B cell (primary cell): ENCODE measurements at regions not wholly inside any gene's neighbourhood (a gene's known extent, or its start where the extent isn't known, plus 50 kb on each side); places are given as distances from the start of the nearest gene placed in this dataset.

Experiments used
- ATAC-seq: fragments of 200-7000 bp; cut with Tn5 transposase; one replicate; pipeline ENCODE4 v1.10.0; 2021; ENCODE audit warnings: low read depth, mild to moderate bottlenecking, moderate number of reproducible peaks, moderate library complexity
- CTCF ChIA-PET: fragments of 350-600 bp; sonication (Branson Sonifier 250); formaldehyde crosslinking; loops from one replicate; lab custom pipeline; 2021; ENCODE audit warnings: antibody characterized with exemption, inconsistent platforms; lab: Charles Lee
- POLR2A ChIA-PET: fragments of 350-600 bp; sonication (Branson Sonifier 250); formaldehyde crosslinking; loops from one replicate; lab custom pipeline; 2021; ENCODE audit warnings: antibody characterized with exemption; lab: Charles Lee
- DNase-seq: peaks from one replicate; pipeline ENCODE4 v3.0.0; 2013
- H2AFZ ChIP-seq: 2 replicates; pipeline ENCODE4 v1.6.1; 2012; ENCODE audit warnings: mild to moderate bottlenecking, low read depth, low read length; ENCODE audit not compliant: insufficient read depth, poor library complexity, severe bottlenecking
- H3K27ac ChIP-seq, 2 donors: 1 replicate in 1 of 2; 2 replicates in 1 of 2; pipeline ENCODE4 v1.5.1; 2012 to 2013; ENCODE audit warnings: low read length in 2 of 2, mild to moderate bottlenecking in 2 of 2, moderate library complexity in 1 of 2
- H3K27me3 ChIP-seq, 4 experiments: fragments of 200-600 bp in 1 of 4; sonication (generic) in 1 of 4; replicated peaks in 1 of 4; 1 replicate in 2 of 4; 2 replicates in 2 of 4; pipeline versions ENCODE4 v1.6.1 to v1.7.0; 2013 to 2016; ENCODE audit warnings: low read length in 3 of 4, mild to moderate bottlenecking in 2 of 4, mixed read lengths in 1 of 4, moderate library complexity in 1 of 4; ENCODE audit not compliant: insufficient read depth in 4 of 4, control insufficient read depth in 3 of 4; ENCODE audit errors: control extremely low read depth in 1 of 4
- H3K36me3 ChIP-seq, 2 experiments: replicated peaks in 1 of 2; 1 replicate in 1 of 2; 2 replicates in 1 of 2; pipeline versions ENCODE4 v1.6.1 to v1.7.1; 2013; ENCODE audit warnings: low read length in 1 of 2; ENCODE audit not compliant: insufficient read depth in 2 of 2, control insufficient read depth in 1 of 2; ENCODE audit errors: control extremely low read depth in 1 of 2, extremely low read depth in 1 of 2
- H3K4me1 ChIP-seq, 2 donors: fragments of 200-600 bp in 1 of 2; sonication (generic) in 1 of 2; 1 replicate in 1 of 2; 2 replicates in 1 of 2; pipeline versions ENCODE4 v1.5.1 to v1.6.1; 2013 to 2017; ENCODE audit warnings: low read length in 2 of 2; ENCODE audit not compliant: control insufficient read depth in 2 of 2, insufficient read depth in 2 of 2
- H3K4me2 ChIP-seq: replicated peaks from 2 replicates; pipeline ENCODE3; 2012; ENCODE audit warnings: mild to moderate bottlenecking, low read depth, low read length; ENCODE audit not compliant: poor library complexity, severe bottlenecking
- H3K4me3 ChIP-seq, 5 experiments: fragments of 200-600 bp in 1 of 5; sonication (generic) in 1 of 5; 1 replicate in 3 of 5; 2 replicates in 2 of 5; pipeline versions ENCODE4 v1.5.1 to v1.7.0; 2011 to 2016; ENCODE audit warnings: low read length in 4 of 5, mild to moderate bottlenecking in 4 of 5, low read depth in 2 of 5, control low read depth in 1 of 5, moderate library complexity in 1 of 5; ENCODE audit not compliant: insufficient read depth in 1 of 5; ENCODE audit errors: control extremely low read depth in 1 of 5, extremely low read depth in 1 of 5
- H3K79me2 ChIP-seq: fragments of 200-600 bp; sonication (generic); one replicate; pipeline ENCODE4 v1.6.0; 2016; ENCODE audit warnings: low read length; ENCODE audit not compliant: control insufficient read depth, insufficient read depth
- H3K9ac ChIP-seq: fragments of 200-600 bp; sonication (generic); 2 replicates; pipeline ENCODE4 v1.6.1; 2017; ENCODE audit warnings: mild to moderate bottlenecking, low read length, moderate library complexity
- H3K9me3 ChIP-seq, 3 donors: one replicate each; pipeline versions ENCODE4 v1.6.1 to v1.7.1; 2013; ENCODE audit warnings: low read length in 2 of 3; ENCODE audit not compliant: control insufficient read depth in 2 of 3, insufficient read depth in 1 of 3; ENCODE audit errors: control extremely low read depth in 1 of 3
- H4K20me1 ChIP-seq: 2 replicates; pipeline ENCODE4 v1.6.0; 2012; ENCODE audit warnings: mild to moderate bottlenecking, low read length; ENCODE audit not compliant: insufficient read depth, control insufficient read depth, poor library complexity, severe bottlenecking
- H3K27ac Mint-ChIP-seq: one replicate; pipeline ENCODE4 v1.8.0; 2021; ENCODE audit warnings: mixed read lengths
- H3K27me3 Mint-ChIP-seq: one replicate; pipeline ENCODE4 v1.8.0; 2021; ENCODE audit warnings: mixed read lengths
- H3K4me1 Mint-ChIP-seq: one replicate; pipeline ENCODE4 v1.8.0; 2021; ENCODE audit warnings: mixed read lengths
- H3K4me3 Mint-ChIP-seq: one replicate; pipeline ENCODE4 v1.8.0; 2021; ENCODE audit warnings: mixed read lengths
- H3K9me3 Mint-ChIP-seq: one replicate; pipeline ENCODE4 v1.8.0; 2022; ENCODE audit warnings: mixed read lengths; ENCODE audit not compliant: insufficient read depth
- EZH2 ChIP-seq: IDR thresholded peaks from 2 replicates; pipeline ENCODE4 v1.6.1; 2012; ENCODE audit warnings: borderline replicate concordance, low read depth, mild to moderate bottlenecking, moderate library complexity, low read length; ENCODE audit not compliant: insufficient read depth, poor library complexity, severe bottlenecking
- WGBS: methylation state at CpG from one replicate; pipeline ENCODE4 v1.1.5; 2013; ENCODE audit warnings: missing lambda C conversion rate; ENCODE audit not compliant: insufficient coverage; 5-methylcytosine and 5-hydroxymethylcytosine counted together
- intact Hi-C: fragments of 100-400 bp; cut with micrococcal nuclease; formaldehyde crosslinking; loops from one replicate; pipeline ENCODE4 v1.10.0; 2022
- TF ChIP-seq, protein P1 (sequence below): fragments of 200-600 bp; IDR thresholded peaks from one replicate; pipeline ENCODE4 v1.8.0; 2022; ENCODE audit warnings: antibody characterized with exemption, mild to moderate bottlenecking

DNA sequence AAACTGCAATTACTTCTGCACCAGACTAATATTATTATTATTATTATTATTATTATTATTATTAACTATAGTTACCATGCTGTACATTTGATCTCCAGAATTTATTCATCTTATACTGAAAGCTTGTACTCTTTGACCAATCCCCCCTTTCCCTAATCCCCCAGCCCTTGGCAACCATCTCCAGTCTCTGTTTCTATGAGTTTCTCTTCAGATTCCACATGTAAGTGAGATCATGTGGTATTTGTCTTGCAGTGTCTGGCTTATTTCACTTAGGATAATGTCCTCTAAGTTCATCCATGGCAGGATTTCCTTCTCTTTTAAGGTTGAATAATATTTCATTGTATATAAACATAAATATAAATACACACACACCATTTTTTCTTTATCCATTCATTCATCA is 287.0 kb upstream of the DAB2 start:
- Mint-ChIP-seq H3K9me3 (no peaks in the 10 kb centered on the region), H3K27ac (no peak overlapping the region), H3K4me1 (no peaks in the 10 kb centered on the region), H3K27me3 (peaks cover 3% of the 10 kb centered on the region), H3K4me3 (no peak overlapping the region)
- H3K4me1 ChIP-seq, result no peaks in the 10 kb centered on the region
- H3K27ac ChIP-seq, result no peak overlapping the region
- CTCF ChIA-PET, result interaction anchor here (0.6 to 6.3 kb wide), 2 partner anchors 1024 to 1174 kb away, joined by 3 to 54 read pairs; no protein-coding TSS in a partner anchor
- no peaks in the 10 kb centered on the region for H3K9me3 ChIP-seq
- TF ChIP-seq EZH2, result no peak
- TF ChIP-seq, protein P1, sequence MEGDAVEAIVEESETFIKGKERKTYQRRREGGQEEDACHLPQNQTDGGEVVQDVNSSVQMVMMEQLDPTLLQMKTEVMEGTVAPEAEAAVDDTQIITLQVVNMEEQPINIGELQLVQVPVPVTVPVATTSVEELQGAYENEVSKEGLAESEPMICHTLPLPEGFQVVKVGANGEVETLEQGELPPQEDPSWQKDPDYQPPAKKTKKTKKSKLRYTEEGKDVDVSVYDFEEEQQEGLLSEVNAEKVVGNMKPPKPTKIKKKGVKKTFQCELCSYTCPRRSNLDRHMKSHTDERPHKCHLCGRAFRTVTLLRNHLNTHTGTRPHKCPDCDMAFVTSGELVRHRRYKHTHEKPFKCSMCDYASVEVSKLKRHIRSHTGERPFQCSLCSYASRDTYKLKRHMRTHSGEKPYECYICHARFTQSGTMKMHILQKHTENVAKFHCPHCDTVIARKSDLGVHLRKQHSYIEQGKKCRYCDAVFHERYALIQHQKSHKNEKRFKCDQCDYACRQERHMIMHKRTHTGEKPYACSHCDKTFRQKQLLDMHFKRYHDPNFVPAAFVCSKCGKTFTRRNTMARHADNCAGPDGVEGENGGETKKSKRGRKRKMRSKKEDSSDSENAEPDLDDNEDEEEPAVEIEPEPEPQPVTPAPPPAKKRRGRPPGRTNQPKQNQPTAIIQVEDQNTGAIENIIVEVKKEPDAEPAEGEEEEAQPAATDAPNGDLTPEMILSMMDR, result no peak
- H3K36me3 ChIP-seq, result no peaks in the 10 kb centered on the region
- no peak overlapping the region for H3K4me2 ChIP-seq
- no peak for ATAC-seq
- no peaks in the 10 kb centered on the region for H4K20me1 ChIP-seq
- POLR2A ChIA-PET, result no interaction called here
- H3K4me3 ChIP-seq, result no peak overlapping the region
- peaks cover 0 to 3% (median 0%) of the 10 kb centered on the region in 4 experiments for H3K27me3 ChIP-seq
- H3K9ac ChIP-seq, result no peak overlapping the region
- intact Hi-C loops, result no loop called here
- no peak overlapping the region for H2AFZ ChIP-seq
- no peak for DNase-seq
- H3K79me2 ChIP-seq, result no peaks in the 10 kb centered on the region

DNA sequence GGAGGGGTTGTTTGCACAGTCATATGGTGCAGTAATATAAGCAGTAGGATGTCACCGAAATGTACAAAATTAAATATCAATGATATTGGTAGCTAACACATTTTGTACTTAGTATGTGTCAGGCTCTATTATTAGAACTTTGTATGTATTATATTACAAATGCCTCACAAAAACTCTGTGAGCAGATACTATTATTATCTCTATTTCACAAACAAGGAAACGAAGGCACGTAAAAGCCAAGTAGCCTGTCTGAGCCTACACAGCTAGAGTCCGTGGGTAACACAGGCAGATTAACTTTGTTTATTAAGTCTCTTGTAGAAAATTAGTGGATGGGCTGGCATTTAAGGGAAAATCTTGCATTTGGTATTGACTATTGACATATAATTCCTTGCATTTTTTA is 284.3 kb upstream of the DAB2 start:
- Histone ChIP-seq H4K20me1 (no peaks in the 10 kb centered on the region), H3K36me3 (no peaks in the 10 kb centered on the region), H3K4me2 (no peak overlapping the region), H3K4me3 (no peak overlapping the region), H3K9ac (no peak overlapping the region), H2AFZ (no peak overlapping the region), H3K4me1 (no peaks in the 10 kb centered on the region), H3K9me3 (no peaks in the 10 kb centered on the region), H3K27me3 (peaks cover 0 to 3% (median 0%) of the 10 kb centered on the region in 4 experiments), H3K27ac (no peak overlapping the region), H3K79me2 (no peaks in the 10 kb centered on the region)
- H3K9me3 Mint-ChIP-seq, result no peaks in the 10 kb centered on the region
- H3K4me1 Mint-ChIP-seq, result no peaks in the 10 kb centered on the region
- WGBS, result no CpG with 5 or more reads among the region's 4 CpGs
- TF ChIP-seq, protein P1, result no peak
- no peak for TF ChIP-seq EZH2
- DNase-seq, result no peak
- intact Hi-C loops, result no loop called here
- POLR2A ChIA-PET, result no interaction called here
- no peak overlapping the region for H3K27ac Mint-ChIP-seq
- no peak for ATAC-seq
- H3K4me3 Mint-ChIP-seq, result no peak overlapping the region
- H3K27me3 Mint-ChIP-seq, result peaks cover 3% of the 10 kb centered on the region
- CTCF ChIA-PET, result no interaction called here
